ENCODE measurements at regions not wholly inside any gene's neighbourhood (a gene's known extent, or its start where the extent isn't known, plus 50 kb on each side); places are given as distances from the start of the nearest gene placed in this dataset.

GRCh38 chr5:58359981-58360380, 99.9 kb downstream of the PLK2 start:
- no peak overlapping the region for H3K4me3 ChIP-seq
- no peaks in the 10 kb centered on the region for H3K36me3 ChIP-seq
- no peaks in the 10 kb centered on the region for H3K9me3 Mint-ChIP-seq
- TF ChIP-seq EZH2 (IDR thresholded peaks at IDR 0.05) (no peak), EZH2phosphoT487 (IDR thresholded peaks at IDR 0.05) (no peak), CTCF (IDR thresholded peaks at IDR 0.05) (no peak)
- peaks cover 2% of the 10 kb centered on the region for H3K27me3 Mint-ChIP-seq (ENCODE audit: insufficient read depth, low read depth)
- H3K27ac Mint-ChIP-seq: no peak overlapping the region
- H3K4me1 ChIP-seq: peaks cover 3% of the 10 kb centered on the region
- peaks cover 10% of the 10 kb centered on the region for H3K4me1 Mint-ChIP-seq
- H4K20me1 ChIP-seq (ENCODE audit: low read depth): no peaks in the 10 kb centered on the region
- no peak overlapping the region for H3K4me2 ChIP-seq
- H3F3A ChIP-seq (ENCODE audit: low read depth): no peaks in the 10 kb centered on the region
- H3K4me3 Mint-ChIP-seq: no peak overlapping the region
- no peak for DNase-seq (ENCODE audit: low spot score)
- H3K9ac ChIP-seq: no peak overlapping the region
- no peaks in the 10 kb centered on the region for H3K27me3 ChIP-seq
- no peaks in the 10 kb centered on the region for H3K36me3 Mint-ChIP-seq
- no peak overlapping the region for H2AFZ ChIP-seq (replicated peaks)
- H3K9me3 ChIP-seq (ENCODE audit: low read depth): no peaks in the 10 kb centered on the region
- H3K79me2 ChIP-seq (ENCODE audit: low read depth): no peaks in the 10 kb centered on the region
- H3K27ac ChIP-seq: no peak overlapping the region

GRCh38 chr5:58358501-58359178, 101.2 kb downstream of the PLK2 start:
- TF ChIP-seq EZH2 (IDR thresholded peaks at IDR 0.05) (no peak), EZH2phosphoT487 (IDR thresholded peaks at IDR 0.05) (no peak), CTCF (IDR thresholded peaks at IDR 0.05) (no peak)
- no peak for DNase-seq (ENCODE audit: low spot score)
- no peaks in the 10 kb centered on the region for H3K9me3 Mint-ChIP-seq
- no peak overlapping the region for H3K4me3 ChIP-seq
- H3K27ac Mint-ChIP-seq: peak overlapping the region; percentile 42
- no peaks in the 10 kb centered on the region for H3K9me3 ChIP-seq (ENCODE audit: low read depth)
- H3K4me1 ChIP-seq: peaks cover 3% of the 10 kb centered on the region
- H3K4me1 Mint-ChIP-seq: peaks cover 10% of the 10 kb centered on the region
- no peaks in the 10 kb centered on the region for H3F3A ChIP-seq (ENCODE audit: low read depth)
- H3K27ac ChIP-seq: no peak overlapping the region
- no peak overlapping the region for H3K9ac ChIP-seq
- no peaks in the 10 kb centered on the region for H3K79me2 ChIP-seq (ENCODE audit: low read depth)
- peaks cover 2% of the 10 kb centered on the region for H3K27me3 Mint-ChIP-seq (ENCODE audit: insufficient read depth, low read depth)
- H3K4me3 Mint-ChIP-seq: no peak overlapping the region
- H3K27me3 ChIP-seq: no peaks in the 10 kb centered on the region
- no peak overlapping the region for H3K4me2 ChIP-seq
- no peaks in the 10 kb centered on the region for H3K36me3 ChIP-seq
- no peak overlapping the region for H2AFZ ChIP-seq (replicated peaks)
- H3K36me3 Mint-ChIP-seq: no peaks in the 10 kb centered on the region
- H4K20me1 ChIP-seq (ENCODE audit: low read depth): no peaks in the 10 kb centered on the region

- Histone ChIP-seq H3K9me3 (ENCODE audit: low read depth) (no peaks in the 10 kb centered on the region), H3K4me2 (no peak overlapping the region), H3K9ac (no peak overlapping the region), H3F3A (ENCODE audit: low read depth) (no peaks in the 10 kb centered on the region), H3K36me3 (no peaks in the 10 kb centered on the region), H3K27me3 (no peaks in the 10 kb centered on the region), H3K79me2 (ENCODE audit: low read depth) (no peaks in the 10 kb centered on the region), H3K4me3 (no peak overlapping the region), H4K20me1 (ENCODE audit: low read depth) (no peaks in the 10 kb centered on the region), H3K27ac (no peak overlapping the region), H2AFZ (replicated peaks) (no peak overlapping the region), H3K4me1 (peaks cover 3% of the 10 kb centered on the region)
- Mint-ChIP-seq H3K4me3 (no peak overlapping the region), H3K27me3 (ENCODE audit: insufficient read depth, low read depth) (peaks cover 2% of the 10 kb centered on the region), H3K9me3 (no peaks in the 10 kb centered on the region), H3K36me3 (no peaks in the 10 kb centered on the region), H3K4me1 (peaks cover 10% of the 10 kb centered on the region), H3K27ac (no peak overlapping the region)
- DNase-seq (ENCODE audit: low spot score): no peak
- TF ChIP-seq EZH2 (IDR thresholded peaks at IDR 0.05) (no peak), CTCF (IDR thresholded peaks at IDR 0.05) (no peak), EZH2phosphoT487 (IDR thresholded peaks at IDR 0.05) (no peak)
Observed at GRCh38 chr5:58357799-58358500, 101.9 kb downstream of the PLK2 start.
